ENCODE measurements at regions not wholly inside any gene's neighbourhood (a gene's known extent, or its start where the extent isn't known, plus 50 kb on each side); places are given as distances from the start of the nearest gene placed in this dataset.
A peak's percentile ranks its signal among the peaks of the same experiment; 100 is the strongest.
"Not testable (repeated sequence)": the region's sequence is repeated elsewhere in the genome, so short reads cannot be mapped to it uniquely, and the experiment has no call there.

DNA sequence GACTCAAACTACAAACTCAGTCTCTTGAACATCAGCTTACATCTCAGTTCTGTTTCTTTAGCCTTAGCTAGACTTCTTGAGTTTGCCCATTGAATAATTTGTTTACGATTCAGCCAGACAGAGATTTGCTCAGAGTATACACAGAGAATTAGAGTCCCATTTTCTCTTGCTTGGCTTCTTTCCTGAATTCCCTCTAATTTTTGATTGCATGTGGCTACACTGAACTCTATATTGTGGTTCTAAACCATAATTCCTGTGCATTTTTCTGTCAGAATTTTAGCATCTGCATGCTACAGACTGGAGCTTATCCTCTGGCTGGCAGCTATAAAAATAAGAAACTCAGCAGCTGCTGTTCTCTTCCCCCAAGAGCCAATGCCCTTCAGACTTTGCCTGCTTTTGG, 354.9 kb downstream of the MDFIC start:
- no peak for DNase-seq (ENCODE audit: low read depth in 2 of 2)

DNA sequence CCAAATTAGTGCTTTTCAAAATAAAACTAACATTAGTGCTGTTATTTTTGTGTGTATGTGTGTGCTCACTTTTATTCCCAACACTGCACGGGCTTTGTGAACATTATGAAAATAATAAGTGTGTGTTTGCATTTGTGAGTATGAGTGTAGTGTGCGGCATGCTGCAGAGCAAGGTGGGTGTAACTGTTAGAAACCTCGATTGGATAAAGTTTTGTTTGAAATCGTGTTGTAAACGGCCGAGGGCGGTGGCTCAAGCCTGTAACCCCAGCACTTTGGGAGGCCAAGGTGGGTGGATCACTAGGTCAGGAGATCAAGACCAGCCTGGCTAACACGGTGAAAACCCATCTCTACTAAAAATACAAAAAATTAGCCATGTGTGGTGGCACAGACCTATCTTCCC, 352.0 kb downstream of the MDFIC start:
- not testable (repeated sequence) for DNase-seq (ENCODE audit: low read depth in 2 of 2)

DNA sequence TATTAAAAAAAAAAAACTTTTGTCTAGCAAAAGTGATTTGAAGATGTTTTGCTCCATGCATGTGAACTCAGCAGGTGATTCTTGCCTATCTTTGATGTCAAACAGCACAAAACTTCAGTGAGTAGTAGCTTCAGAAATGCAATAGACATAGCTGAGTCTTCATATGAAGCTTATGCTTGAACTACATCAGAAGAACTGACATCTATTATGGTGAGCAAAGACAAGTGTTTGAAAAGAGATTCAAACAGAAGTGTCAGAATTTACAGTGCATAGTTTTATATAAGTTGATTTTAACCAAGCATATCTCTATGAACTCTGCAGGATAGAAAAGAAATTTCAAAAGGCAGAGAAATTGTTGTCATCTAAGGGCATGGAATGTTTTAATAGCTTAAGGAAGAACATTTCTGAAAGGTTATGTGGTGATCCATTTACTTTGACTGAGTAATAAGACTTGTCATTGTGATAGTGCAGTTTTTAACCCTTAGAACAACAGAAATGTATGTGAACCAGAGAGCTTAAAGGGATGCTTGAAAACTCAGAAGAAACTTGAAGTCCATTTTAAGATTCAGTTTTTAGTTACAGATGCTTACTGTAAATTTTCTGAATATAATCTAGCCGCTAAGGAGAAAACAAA, 351.4 kb downstream of the MDFIC start:
- no peak for DNase-seq (ENCODE audit: low read depth in 2 of 2)

DNA sequence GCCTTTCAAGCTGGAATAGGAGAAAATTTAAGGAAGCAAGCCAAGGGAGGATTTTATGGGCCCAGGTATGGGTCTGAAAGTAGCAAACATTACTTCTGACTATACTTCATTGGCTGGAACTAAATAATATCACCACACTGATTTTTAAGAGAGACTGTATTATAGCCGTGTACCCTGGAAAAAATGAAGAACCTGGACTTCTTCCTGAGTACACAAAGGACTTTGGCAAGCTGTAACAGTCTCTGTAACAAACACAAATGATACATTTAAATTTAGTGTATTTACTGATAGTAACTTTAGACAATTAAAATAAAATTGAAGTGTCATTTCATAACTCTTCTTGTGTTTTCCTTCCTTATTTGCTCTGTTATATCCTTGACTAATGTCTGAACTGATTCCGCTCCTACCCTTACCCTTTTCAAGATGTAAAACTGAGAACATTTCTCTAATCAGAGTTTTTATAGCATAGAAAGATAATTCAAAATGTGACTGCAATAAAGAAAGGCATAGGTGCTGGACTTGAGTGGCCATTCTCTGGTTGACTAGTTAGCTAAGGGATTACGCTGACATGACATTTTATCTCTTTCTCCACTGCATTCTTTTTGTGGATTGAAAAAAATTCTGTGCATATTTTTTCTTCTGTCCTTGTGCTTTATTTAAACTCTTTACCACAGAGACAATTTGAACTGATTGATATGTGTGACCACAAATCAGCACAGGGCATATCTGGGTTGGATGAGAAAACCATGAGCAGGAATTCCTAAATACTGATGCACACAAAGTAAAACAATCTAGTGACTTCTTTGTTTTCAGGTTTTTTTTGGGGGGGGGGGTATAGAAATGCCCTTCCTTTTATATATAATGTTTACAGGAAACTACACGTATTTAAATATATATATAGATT, 349.7 kb downstream of the MDFIC start:
- DNase-seq (ENCODE audit: low read depth in 2 of 2), result peak; percentile 59 to 76

DNA sequence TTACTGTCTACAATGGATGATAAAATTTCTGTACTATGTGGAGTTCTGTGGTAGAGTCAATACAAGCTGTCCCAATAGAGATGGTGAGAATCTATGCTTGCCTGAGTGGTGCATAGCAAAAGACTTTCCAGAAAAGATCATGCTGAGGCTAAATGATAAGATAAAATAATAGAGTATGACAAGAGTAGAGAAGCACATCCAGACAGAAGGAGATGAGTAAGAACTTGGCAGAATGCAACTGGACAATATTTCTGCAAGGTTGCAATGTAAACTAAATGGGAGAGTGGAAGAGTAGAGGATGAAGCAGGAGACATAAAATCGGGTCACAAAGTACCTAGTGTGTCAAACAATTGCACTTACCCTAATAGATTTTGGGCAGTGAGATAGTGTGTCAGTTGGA, 347.6 kb downstream of the MDFIC start:
- DNase-seq (ENCODE audit: low read depth in 2 of 2), result no peak

DNA sequence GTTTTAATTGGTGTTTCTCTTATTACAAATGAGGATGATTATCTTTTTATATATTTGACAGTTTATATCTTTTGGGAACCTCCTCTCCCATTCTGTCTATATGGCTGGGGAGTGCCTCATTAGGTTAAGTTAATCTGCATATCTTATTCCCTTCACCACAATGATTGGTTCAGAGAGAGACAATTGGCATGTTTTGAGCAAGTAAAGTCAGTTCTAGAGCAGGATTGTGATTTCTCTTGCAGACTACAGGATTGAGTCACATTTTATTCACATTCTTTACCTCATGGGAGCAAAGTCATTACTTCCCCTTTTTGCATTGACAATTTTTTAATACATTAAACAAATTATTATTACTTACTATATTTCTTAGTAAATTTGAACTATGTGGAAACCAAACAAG, 345.6 kb downstream of the MDFIC start:
- no peak for DNase-seq (ENCODE audit: low read depth in 2 of 2)

DNA sequence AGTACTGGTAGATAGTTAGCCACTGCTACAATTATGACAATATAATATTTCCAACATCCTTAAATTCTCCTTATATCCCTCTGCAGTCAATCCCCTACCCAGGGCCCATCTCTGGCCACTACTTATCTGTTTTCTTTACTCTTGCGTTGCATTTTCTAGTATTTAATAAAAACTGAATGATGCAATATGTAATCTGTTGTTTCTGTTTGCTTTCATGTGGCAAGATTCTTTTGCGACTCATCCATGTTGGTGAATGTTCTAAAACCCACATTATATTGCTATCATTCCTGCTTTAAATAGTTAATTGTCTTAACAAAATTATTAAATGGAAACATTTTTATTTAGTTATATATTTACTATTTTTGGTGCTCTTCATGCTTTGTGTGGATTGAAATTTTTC, 338.5 kb downstream of the MDFIC start:
- no peak for DNase-seq (ENCODE audit: low read depth in 2 of 2)

DNA sequence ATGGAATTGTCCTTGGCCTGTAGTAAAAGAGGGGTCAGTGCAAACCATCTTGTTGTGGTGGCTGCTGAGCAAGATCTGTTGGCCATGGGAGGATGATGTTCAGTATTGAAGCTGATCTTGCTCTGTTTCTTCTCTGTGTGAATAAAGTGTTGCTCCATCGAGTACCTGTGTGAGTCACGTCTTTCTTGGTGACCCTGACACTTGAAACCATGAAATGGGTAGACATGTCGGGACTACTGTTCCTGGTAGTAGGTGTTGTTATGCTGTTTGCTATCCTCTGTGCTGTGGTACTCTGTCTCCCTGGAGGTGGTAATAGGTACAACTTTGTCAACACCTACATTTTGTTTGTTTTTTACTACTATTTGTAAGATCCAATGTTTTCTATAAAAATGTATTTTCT, 330.6 kb downstream of the MDFIC start:
- DNase-seq (ENCODE audit: low read depth in 2 of 2), result no peak

DNA sequence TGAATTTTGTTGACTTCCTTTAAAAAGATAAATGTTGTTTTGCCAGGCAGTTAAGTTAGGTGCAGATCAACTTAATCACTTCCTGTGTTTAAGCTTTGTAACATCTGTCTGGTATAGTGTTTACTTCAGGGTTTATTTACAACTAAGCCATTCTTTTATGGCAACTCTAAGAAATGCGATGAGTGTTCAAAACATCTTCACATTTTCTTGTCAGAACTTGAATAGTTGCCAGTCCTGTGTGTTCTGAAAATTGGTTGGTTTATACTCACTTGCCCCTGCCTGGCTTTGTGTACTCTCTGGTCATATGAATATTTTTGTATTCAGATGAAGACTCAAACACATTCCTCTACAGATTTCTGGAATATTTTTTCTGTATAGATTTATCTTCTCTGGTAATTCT, 327.2 kb downstream of the MDFIC start:
- peak; percentile 16 to 21 for DNase-seq (ENCODE audit: low read depth in 2 of 2)

DNA sequence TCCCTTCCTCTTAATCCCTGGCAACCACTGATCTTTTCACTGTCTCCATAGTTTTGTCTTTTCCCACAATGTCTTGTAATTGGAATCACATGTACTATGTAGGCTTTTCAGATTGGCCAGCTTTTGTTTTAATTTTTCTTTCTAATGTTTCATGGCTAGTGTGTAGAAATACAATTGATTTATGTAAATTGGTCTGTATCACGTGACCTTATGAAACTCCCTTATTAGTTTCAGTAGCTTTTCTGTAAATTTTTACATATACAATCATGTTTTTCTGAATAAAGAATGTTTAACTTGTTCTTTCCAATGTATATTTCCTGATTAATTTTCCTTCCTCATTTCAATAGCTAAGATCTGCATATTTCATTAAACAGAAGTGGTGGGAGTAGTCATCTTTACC, 319.3 kb downstream of the MDFIC start:
- DNase-seq (ENCODE audit: low read depth in 2 of 2), result no peak

DNA sequence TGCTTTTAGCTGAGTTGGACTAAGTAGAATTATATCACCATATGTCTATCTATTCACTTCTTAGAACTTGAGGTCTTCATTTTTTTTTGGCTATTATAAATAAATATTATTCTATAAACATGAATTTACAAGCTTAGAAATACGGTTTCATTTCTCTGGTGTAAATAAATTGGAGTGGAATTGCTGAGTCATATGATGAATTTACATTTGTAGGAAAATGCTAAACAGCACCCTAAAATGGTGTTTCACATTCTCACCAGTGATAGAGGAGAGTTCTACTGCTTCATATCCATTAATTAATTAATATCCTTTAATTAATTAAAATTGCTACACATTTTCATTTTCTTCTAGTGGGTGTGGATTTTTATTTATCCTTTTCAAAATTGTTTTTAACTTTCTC, 318.3 kb downstream of the MDFIC start:
- DNase-seq (ENCODE audit: low read depth in 2 of 2), result no peak

DNA sequence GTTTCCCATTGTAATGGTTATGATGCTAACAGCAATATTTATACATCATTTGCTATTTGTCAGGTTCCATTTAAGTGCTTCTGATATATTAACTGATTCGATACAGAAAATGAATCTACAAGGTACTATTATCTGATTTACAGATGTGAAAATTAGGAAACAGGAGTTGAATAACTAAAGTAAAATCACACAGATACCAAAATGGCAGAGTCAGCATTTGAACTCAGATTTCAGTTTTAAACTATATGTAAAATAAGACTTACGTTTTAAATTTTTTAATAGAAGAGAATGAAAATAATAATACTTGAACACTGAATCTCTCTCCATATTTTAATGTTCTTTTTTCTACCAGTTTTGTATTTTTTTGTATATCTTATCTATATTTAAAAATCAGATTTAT, 313.2 kb downstream of the MDFIC start:
- DNase-seq (ENCODE audit: low read depth in 2 of 2), result no peak

DNA sequence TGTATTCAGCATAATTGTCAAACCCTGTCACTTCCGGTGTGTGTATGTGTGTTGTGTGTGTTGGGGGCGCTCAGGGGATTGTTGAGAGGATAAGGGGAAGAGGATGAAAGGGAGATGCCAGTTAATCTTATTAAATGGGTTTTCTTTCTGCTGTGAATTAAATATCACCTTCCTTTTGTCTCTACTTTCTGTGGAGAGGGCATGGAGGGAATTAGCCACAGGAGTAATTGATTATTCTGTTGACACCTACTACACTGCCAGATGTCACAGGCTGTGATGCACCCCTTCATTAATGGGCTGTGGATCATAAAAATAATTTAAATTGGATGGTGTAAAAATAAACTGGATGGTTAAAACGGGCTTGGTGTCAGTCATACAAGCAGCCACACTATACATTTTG, 311.9 kb downstream of the MDFIC start:
- no peak for DNase-seq (ENCODE audit: low read depth in 2 of 2)

DNA sequence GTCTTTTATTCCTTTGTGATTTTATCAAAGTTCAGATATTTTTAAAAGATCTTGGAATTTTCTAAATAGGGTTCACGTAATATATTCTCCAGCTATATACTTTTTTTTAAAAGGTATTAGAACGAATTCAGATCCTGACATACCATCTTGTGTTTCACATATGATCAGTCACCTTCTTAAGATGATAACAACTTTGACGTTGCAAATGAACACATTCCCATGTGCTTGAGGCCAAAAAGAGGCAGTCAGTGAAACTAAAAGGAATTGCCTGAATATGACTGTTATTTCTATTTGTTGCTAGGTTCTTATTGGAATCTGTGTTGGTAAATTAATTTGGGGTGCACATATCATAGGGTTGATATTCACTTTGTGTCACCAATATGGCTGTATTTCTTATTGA, 310.1 kb downstream of the MDFIC start:
- no peak for DNase-seq (ENCODE audit: low read depth in 2 of 2)

DNA sequence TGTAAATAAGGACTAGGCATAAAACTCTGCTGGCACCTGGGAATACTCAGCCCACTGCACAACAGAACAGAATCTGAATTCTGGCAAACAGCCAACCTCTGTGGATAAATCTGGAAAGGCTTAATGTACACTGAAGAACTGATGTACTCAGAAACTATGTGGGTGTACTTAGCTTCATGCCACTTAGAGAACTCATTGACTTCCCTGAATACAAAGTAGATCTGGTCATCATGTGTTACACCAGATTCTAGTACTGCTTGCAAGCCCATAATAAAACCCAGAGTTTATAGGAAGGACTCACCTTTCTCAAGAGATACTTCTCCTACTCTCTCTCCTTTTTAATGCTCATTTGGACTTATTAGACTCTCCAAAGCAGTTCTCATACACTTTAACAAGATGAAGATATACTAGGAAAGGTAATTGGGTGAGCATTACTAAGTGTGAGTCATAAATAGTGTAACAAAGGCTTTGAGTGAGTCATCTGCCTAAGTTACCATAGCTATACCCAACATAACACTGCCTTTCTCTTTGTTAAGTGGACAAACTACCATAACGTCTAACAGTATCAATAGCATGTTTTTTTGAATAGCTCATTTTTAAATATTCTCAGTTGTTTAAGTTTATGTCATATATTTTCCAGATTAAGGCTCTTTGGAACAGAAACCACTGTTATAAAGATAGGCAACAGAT, 309.1 kb downstream of the MDFIC start:
- DNase-seq (ENCODE audit: low read depth in 2 of 2), result peak; percentile 74 to 80

DNA sequence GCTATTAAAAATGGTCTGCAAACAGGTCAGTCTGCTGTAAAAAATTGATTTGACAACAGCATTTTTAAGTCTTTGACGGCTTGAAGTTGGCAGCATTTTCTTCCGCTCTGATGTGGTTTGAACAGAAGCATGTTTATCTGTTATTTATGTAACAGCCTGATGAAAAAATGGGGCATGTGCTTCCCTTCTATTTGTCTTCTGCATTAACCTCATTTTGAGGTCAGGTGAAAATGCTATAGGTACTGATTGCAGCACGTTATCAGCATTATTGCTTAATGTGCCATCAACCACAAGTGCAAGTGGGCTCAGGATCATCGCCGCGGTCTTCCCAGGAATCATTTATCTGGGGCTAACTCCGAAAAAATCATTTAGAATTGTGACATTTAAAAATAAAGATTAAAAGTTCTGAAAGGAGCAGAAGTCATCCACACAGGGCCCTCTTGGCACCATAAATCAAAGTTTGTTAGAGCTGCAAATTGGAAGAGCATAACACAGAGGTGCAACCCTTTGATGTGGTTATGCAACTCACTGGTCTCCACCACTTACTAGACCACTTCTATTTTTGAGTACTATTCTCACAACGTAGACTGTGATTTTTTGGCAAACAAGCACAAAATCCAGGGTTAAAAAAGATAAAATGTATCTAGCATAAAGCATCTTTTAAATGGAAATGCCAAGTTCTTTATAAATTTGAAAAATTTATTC, 307.7 kb downstream of the MDFIC start:
- no peak for DNase-seq (ENCODE audit: low read depth in 2 of 2)

DNA sequence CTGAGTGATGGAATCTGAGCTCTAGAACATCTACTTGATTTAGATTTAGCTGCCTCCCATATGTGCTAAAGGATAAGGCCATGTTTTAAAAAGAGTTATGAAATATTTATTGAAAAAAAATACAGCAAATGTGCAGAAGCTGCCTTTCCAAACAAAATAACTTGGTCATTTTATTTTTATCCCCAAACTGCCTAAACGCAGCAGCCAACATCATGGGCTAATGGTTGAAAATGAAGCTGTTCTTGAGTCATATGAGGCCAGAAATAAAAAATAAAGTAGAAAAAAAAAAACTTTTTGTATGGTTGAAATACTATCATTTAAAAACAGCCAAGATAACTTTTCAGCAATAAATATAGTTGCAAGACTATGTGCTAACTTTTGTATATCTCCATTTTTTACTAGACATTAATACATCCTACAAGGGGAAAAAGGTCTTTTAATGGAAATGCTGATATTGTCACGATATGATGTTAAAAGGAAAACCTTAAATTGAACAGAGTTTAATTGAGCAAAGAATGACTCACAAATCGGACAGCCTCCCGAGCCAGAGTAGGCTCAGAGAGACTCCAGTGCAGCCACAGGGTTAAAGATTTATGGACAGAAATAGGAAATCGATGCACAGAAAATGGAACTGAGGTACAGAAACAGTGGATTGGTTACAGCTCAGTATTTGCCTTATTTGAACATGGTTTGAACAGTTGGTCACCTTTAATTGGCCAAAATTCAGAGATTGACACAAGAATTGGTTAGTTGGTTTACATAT, 305.8 kb downstream of the MDFIC start:
- no peak for DNase-seq (ENCODE audit: low read depth in 2 of 2)

DNA sequence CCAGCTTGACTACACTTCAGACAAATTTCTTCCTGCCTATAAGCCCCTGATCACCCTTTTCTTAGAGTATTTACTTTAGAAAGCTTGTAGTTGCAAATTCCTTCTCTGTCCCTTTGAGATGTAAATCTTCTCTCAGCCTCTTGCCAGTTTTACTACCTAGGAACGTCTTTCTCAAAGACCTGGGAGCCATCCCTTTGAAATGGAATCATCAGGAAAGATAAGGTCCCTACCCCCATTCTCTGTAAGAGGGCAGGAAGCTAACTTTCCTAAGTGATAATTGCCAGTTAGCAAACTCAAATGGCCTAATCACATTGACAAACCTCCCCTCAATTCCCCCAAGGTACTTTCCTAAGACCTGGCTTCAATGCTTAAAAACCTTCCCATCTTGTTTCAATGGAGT, 304.5 kb downstream of the MDFIC start:
- DNase-seq (ENCODE audit: low read depth in 2 of 2), result no peak

DNA sequence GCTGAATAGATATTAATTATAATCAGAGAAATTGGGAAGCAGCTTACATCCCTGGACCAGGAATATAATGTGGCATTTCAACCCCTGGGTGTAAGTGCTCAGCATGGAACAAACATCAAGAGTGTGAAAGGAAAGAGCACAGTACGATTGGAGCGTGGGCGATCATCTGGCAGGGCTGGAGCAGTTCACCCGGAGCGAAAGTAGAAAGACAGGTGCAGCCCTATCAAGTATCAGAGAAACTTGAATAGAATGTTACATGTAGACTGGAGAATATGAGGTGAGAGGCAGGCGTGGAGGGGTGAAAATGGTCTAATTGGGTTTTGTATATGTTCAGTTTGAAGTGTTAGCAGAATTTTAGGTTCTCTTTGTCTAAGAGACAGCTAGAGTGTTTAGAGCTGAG, 303.0 kb downstream of the MDFIC start:
- DNase-seq (ENCODE audit: low read depth in 2 of 2), result no peak

DNA sequence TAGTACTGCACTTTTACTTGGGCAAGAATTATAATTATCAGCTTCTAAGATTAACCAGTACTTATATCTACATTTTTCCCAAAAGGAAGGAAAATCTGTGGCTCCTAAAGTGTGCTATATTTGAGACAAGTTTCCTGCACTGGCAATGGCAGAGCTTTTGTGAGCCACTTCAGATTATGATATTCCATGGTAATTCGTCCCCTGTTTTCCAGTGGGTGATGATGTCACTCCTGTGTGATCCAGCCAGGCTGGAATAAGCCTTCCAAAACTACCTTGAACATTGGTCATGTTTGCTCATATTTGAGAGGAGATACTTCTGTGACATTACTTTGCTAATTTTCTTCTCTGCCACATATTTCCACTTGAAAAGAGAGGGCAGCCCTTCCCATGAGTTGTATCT, 302.1 kb downstream of the MDFIC start:
- DNase-seq (ENCODE audit: low read depth in 2 of 2), result no peak

DNA sequence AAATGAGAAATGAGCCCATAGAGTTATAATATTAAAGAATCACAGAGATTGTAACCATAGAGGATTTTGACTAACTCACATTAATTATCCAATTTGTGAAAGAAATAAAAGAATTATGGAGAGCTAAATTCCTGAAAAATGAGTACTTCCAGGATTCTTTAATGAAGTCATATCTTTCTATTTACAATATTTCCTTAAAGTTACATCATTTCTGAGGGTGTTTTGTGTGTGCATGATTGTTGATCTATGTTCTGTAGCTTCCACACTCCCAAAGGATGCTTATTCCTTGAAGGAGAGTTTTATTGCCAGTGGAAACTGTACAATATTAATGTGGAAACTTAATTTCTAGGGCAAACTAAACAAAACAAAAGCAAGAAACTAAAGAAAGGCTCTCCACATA, 299.6 kb downstream of the MDFIC start:
- DNase-seq (ENCODE audit: low read depth in 2 of 2), result peak; percentile 41 to 59

All from fibroblast of skin of left biceps (primary cell).